ENCODE measurements at regions not wholly inside any gene's neighbourhood (a gene's known extent, or its start where the extent isn't known, plus 50 kb on each side); places are given as distances from the start of the nearest gene placed in this dataset.

DNA sequence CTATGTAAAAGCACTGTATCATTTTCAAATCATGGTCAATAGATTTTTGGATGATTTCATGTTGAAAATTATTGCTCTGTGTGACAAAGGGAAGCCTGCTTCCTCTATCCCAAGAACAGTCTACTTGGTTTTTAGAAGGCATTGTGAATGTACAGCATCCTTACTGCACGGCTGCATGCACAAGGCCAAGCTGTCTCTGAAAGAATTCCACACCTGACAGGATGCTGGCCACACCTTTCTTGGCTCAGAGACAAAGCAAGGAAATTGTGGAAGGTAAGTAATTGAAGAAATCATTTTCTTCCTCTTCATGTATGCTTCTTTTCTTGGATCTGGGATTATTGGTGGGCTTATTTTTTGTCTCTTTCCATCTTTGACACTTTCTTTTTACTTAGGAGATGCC is 53.7 kb upstream of the VCAN start:
- no peak for TF ChIP-seq POLR2A (IDR thresholded peaks at IDR 0.05; ENCODE audit: low read length)
- TF ChIP-seq JUN (IDR thresholded peaks at IDR 0.05) = no peak
- TF ChIP-seq, protein P1, sequence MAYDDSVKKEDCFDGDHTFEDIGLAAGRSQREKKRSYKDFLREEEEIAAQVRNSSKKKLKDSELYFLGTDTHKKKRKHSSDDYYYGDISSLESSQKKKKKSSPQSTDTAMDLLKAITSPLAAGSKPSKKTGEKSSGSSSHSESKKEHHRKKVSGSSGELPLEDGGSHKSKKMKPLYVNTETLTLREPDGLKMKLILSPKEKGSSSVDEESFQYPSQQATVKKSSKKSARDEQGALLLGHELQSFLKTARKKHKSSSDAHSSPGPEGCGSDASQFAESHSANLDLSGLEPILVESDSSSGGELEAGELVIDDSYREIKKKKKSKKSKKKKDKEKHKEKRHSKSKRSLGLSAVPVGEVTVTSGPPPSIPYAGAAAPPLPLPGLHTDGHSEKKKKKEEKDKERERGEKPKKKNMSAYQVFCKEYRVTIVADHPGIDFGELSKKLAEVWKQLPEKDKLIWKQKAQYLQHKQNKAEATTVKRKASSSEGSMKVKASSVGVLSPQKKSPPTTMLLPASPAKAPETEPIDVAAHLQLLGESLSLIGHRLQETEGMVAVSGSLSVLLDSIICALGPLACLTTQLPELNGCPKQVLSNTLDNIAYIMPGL (CRISPR knock-in tag; IDR thresholded peaks at IDR 0.05; ENCODE audit: borderline replicate concordance) = no peak
- no peak for TF ChIP-seq MYC (IDR thresholded peaks at IDR 0.05; ENCODE audit: borderline replicate concordance, low read length)
- TF ChIP-seq, protein P2, sequence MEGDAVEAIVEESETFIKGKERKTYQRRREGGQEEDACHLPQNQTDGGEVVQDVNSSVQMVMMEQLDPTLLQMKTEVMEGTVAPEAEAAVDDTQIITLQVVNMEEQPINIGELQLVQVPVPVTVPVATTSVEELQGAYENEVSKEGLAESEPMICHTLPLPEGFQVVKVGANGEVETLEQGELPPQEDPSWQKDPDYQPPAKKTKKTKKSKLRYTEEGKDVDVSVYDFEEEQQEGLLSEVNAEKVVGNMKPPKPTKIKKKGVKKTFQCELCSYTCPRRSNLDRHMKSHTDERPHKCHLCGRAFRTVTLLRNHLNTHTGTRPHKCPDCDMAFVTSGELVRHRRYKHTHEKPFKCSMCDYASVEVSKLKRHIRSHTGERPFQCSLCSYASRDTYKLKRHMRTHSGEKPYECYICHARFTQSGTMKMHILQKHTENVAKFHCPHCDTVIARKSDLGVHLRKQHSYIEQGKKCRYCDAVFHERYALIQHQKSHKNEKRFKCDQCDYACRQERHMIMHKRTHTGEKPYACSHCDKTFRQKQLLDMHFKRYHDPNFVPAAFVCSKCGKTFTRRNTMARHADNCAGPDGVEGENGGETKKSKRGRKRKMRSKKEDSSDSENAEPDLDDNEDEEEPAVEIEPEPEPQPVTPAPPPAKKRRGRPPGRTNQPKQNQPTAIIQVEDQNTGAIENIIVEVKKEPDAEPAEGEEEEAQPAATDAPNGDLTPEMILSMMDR (IDR thresholded peaks at IDR 0.05) = no peak
- TF ChIP-seq TFCP2L1 (CRISPR knock-in tag; IDR thresholded peaks at IDR 0.05) = no peak
- no peak for TF ChIP-seq CHD2 (IDR thresholded peaks at IDR 0.05; ENCODE audit: low read length, partially characterized antibody)
- no peak for TF ChIP-seq NFE2L2 (conservative IDR thresholded peaks at IDR 0.05; ENCODE audit: low read length)
- TF ChIP-seq ZNF302 (CRISPR knock-in tag; IDR thresholded peaks at IDR 0.05) = no peak
- TF ChIP-seq, protein P3, sequence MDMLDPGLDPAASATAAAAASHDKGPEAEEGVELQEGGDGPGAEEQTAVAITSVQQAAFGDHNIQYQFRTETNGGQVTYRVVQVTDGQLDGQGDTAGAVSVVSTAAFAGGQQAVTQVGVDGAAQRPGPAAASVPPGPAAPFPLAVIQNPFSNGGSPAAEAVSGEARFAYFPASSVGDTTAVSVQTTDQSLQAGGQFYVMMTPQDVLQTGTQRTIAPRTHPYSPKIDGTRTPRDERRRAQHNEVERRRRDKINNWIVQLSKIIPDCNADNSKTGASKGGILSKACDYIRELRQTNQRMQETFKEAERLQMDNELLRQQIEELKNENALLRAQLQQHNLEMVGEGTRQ (IDR thresholded peaks at IDR 0.05) = no peak
- no peak for TF ChIP-seq RAD21 (conservative IDR thresholded peaks at IDR 0.05 in 1 of 2, IDR thresholded peaks at IDR 0.05 in 1 of 2)
